ENCODE measurements at regions not wholly inside any gene's neighbourhood (a gene's known extent, or its start where the extent isn't known, plus 50 kb on each side); places are given as distances from the start of the nearest gene placed in this dataset.

- no peak for TF ChIP-seq ZNF274 (IDR thresholded peaks at IDR 0.05; ENCODE audit: low read depth, low read length)
- no peak for TF ChIP-seq YY1 (IDR thresholded peaks at IDR 0.05; ENCODE audit: insufficient read depth, insufficient read length)
These were observed 132.3 kb upstream of the ANKRD28 start for GRCh38 chr3:15929944-15930571.
